ENCODE measurements at regions not wholly inside any gene's neighbourhood (a gene's known extent, or its start where the extent isn't known, plus 50 kb on each side); places are given as distances from the start of the nearest gene placed in this dataset.
A peak's percentile ranks its signal among the peaks of the same experiment; 100 is the strongest.

DNA sequence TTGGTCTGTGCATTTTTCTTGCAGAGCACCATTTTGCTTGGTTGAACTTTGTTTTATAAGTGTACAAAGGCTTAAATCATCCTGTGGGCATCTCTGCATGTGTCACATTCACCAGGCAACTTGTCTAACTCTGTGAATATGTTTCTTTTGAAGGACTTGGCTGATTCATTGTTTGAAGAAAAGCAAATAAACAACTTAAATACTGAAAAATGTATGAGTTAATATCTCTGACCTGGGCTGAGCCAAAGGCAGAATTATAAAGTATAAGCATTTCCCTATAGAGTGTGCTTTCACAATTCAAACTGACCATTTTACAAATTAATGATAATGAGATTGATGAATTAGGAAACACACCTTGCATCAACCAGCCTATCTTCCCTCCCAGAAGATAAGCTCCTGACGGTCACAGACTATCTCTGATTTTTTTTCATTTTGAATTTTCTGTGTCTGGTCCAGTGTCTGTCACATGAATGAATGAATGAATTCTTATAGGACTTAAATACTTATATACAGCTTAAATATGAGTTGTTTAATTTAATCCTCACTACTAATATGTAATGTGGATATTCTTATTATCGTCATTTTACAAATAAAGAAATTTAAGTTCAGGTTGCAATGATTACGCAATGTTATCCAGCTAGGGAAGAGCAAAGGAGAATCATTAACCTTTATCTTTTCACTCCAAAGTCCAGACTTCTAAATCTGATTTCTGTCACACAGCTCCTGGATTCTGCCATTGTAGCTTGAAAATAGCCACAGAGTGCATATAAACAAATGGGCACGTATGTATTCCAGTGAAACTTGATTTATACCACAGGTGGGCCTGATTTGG lies 182.0 kb upstream of the PHYHIPL start:
- no peak for DNase-seq (ENCODE audit: low spot score)
- TF ChIP-seq, protein P1, sequence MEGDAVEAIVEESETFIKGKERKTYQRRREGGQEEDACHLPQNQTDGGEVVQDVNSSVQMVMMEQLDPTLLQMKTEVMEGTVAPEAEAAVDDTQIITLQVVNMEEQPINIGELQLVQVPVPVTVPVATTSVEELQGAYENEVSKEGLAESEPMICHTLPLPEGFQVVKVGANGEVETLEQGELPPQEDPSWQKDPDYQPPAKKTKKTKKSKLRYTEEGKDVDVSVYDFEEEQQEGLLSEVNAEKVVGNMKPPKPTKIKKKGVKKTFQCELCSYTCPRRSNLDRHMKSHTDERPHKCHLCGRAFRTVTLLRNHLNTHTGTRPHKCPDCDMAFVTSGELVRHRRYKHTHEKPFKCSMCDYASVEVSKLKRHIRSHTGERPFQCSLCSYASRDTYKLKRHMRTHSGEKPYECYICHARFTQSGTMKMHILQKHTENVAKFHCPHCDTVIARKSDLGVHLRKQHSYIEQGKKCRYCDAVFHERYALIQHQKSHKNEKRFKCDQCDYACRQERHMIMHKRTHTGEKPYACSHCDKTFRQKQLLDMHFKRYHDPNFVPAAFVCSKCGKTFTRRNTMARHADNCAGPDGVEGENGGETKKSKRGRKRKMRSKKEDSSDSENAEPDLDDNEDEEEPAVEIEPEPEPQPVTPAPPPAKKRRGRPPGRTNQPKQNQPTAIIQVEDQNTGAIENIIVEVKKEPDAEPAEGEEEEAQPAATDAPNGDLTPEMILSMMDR (IDR thresholded peaks at IDR 0.05; ENCODE audit: borderline replicate concordance, control extremely low read depth, extremely low read depth, insufficient read depth, missing control alignments) = no peak

DNA sequence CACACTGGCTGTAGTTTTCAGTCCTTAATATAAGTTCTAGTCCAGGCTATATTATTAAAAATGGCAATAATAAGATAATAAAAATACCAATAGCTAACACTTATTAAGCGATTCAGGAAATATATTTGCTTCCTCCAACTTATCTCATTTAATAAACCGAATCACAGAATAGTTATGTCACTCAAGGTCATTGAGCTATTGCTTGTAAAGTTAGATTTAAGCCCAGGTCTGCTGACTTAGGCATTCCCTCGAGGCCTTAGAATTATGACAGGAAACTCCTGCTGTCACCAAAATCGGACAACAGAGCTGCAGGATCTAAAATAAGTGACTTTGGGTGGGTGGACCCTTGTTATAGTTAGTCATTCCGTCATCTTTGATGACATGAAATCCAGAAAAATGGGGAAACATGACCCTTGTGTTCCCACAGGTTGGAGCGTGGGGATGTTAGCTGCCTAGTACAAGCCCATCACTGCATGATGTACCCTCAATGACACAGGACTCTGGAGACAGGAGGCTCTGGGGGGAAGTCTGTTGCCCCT lies 181.3 kb upstream of the PHYHIPL start:
- in situ Hi-C loops (cut with MboI; ENCODE audit: low sequenced_read_pairs, unreplicated experiment) = no loop called here
- no peak for DNase-seq (ENCODE audit: low spot score)
- TF ChIP-seq, protein P1 (IDR thresholded peaks at IDR 0.05; ENCODE audit: borderline replicate concordance, control extremely low read depth, extremely low read depth, insufficient read depth, missing control alignments) = no peak

More for the DNA sequence above, 182.0 kb upstream of the PHYHIPL start:
- in situ Hi-C loops (cut with MboI; ENCODE audit: low sequenced_read_pairs, unreplicated experiment) = no loop called here

DNA sequence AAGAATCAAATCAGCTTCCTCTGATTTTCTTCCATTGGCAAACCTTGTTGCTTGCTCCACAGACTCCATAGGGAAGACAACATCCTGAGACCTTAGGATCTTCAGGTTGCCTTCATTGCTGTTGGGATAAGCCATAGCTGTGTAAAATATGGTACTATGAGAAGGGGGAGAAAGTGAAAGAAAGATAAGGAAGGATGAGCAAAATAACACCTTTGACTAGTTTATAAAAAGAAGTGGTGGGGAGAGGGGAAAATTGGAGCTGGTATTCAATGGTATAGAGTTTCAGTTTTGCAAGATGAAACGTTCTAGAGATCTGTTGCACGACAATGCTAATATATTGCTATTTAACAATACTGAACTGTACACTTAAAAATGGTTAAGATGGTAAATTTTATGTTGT lies 180.4 kb upstream of the PHYHIPL start:
- peak; percentile 14 for DNase-seq (ENCODE audit: low spot score)
- in situ Hi-C loops (cut with MboI; ENCODE audit: low sequenced_read_pairs, unreplicated experiment) = no loop called here
- TF ChIP-seq, protein P1 (IDR thresholded peaks at IDR 0.05; ENCODE audit: borderline replicate concordance, control extremely low read depth, extremely low read depth, insufficient read depth, missing control alignments) = no peak

DNA sequence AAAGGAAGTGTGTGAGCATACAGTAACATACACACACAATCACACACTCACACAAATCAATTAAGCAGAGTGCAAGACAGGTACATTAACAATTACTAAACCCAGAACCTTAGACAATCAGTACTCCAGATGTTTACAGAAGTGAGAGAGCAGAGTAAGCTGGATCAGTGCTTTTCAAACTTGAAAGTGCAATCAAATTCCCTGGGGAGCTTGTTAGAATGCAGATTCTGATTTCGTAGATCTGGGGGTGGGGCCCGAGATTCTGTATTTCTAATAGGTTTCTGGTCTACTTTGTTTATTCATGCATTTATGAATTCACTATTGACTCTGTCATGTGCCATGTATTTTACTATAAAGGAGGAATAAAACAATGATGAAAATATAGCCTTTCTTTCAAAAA lies 179.6 kb upstream of the PHYHIPL start:
- TF ChIP-seq, protein P1 (IDR thresholded peaks at IDR 0.05; ENCODE audit: borderline replicate concordance, control extremely low read depth, extremely low read depth, insufficient read depth, missing control alignments) = no peak
- DNase-seq (ENCODE audit: low spot score) = no peak
- in situ Hi-C loops (cut with MboI; ENCODE audit: low sequenced_read_pairs, unreplicated experiment) = no loop called here

DNA sequence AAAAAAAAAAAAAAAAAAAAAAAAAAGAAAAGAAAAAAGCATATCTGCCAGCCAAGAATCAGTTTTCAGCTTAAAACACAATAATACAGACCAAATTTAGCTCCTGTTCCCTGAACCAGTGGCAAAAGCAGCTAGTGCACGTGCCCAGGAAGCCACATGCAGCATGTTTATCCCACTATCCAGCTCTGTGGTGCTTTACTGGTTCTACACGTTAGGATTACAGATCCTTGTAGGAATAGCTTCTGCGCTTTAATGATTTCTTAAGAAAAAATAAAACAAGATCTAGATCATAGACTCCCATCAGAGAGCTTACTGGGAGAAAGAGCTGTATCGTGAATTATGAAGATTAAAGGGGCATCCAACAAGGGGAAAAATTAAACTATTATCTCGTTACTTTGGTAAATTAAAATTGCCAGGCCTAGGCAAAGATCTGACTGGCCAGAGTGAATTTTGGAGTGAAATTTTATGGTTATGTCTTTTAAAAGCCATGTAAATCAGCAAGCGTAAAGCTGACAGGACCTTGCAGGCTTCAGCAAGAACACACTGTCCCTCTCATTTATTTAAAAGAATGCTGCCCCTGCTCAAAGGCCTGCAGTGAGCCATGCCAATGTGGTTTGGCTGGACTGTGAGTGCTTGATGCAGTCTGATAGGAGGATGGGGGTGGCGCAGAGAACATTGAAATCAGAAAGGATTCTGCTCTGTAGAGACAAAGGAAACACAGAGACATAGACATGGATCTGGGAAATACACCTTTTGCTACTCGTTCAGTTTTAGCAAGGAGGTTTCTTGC lies 177.3 kb upstream of the PHYHIPL start:
- DNase-seq (ENCODE audit: low spot score) = no peak
- TF ChIP-seq, protein P1 (IDR thresholded peaks at IDR 0.05; ENCODE audit: borderline replicate concordance, control extremely low read depth, extremely low read depth, insufficient read depth, missing control alignments) = no peak
- in situ Hi-C loops (cut with MboI; ENCODE audit: low sequenced_read_pairs, unreplicated experiment) = no loop called here

DNA sequence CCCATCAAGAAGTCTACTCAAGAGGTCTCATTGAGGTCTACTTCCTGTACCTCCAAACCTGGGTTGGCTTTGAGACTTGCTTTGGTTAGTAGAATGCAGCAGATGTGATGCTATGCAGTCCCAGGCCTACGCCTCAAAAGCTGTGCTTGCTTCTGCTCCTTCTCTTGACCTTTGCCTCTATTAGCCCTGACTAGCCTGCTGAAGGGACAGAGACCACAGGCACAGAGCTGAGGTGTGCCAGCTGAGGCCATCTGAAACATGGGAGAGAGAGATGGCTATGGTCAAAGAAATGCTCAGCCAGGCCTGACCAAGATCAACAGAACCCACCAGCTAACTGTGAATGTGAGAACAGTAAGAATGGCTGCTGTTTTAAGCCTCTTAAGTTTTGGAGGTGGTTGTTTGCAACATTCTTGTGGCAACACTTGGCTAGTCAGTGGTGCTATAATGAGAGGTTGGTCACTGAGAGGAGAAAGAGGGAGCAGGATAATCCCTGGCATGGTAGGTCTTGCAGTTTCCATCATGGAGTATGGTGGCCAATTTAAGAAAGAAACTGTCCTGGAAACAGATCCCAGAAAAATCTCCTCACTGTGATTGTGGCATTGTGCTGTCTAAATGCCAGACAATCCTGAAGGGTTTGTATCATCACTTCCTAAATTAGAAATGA lies 176.1 kb upstream of the PHYHIPL start:
- TF ChIP-seq, protein P1 (IDR thresholded peaks at IDR 0.05; ENCODE audit: borderline replicate concordance, control extremely low read depth, extremely low read depth, insufficient read depth, missing control alignments) = no peak
- no peak for DNase-seq (ENCODE audit: low spot score)
- in situ Hi-C loops (cut with MboI; ENCODE audit: low sequenced_read_pairs, unreplicated experiment) = no loop called here
